ENCODE measurements at regions not wholly inside any gene's neighbourhood (a gene's known extent, or its start where the extent isn't known, plus 50 kb on each side); places are given as distances from the start of the nearest gene placed in this dataset.
"Not testable (repeated sequence)": the region's sequence is repeated elsewhere in the genome, so short reads cannot be mapped to it uniquely, and the experiment has no call there.

DNA sequence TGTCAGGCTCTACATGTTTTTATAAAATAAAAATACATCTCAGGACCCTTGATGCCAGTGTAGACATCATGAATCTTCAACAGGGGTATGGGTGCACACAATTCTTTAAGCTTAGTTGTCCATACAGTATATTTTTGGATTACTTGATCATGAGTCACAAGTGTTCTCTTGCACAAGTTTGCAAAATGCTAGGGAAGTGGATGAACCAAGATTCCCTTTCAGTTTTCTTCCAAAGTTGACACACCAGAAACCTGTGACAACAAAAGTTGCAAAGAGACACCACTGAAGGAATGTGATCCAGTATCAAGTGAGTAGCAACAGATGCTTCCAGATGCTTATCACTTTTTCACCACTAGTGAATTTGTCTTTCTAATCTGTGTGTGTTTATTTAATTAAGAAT lies 1021.2 kb downstream of the PCDH7 start:
- H3K4me1 Mint-ChIP-seq = no peaks in the 10 kb centered on the region
- H3K4me3 Mint-ChIP-seq = no peak overlapping the region
- H3K36me3 Mint-ChIP-seq (ENCODE audit: low read depth) = no peaks in the 10 kb centered on the region
- H3K9me3 Mint-ChIP-seq = no peaks in the 10 kb centered on the region
- H3K27me3 Mint-ChIP-seq (ENCODE audit: low read depth) = no peaks in the 10 kb centered on the region
- H3K27ac Mint-ChIP-seq = no peak overlapping the region
- TF ChIP-seq, protein P1, sequence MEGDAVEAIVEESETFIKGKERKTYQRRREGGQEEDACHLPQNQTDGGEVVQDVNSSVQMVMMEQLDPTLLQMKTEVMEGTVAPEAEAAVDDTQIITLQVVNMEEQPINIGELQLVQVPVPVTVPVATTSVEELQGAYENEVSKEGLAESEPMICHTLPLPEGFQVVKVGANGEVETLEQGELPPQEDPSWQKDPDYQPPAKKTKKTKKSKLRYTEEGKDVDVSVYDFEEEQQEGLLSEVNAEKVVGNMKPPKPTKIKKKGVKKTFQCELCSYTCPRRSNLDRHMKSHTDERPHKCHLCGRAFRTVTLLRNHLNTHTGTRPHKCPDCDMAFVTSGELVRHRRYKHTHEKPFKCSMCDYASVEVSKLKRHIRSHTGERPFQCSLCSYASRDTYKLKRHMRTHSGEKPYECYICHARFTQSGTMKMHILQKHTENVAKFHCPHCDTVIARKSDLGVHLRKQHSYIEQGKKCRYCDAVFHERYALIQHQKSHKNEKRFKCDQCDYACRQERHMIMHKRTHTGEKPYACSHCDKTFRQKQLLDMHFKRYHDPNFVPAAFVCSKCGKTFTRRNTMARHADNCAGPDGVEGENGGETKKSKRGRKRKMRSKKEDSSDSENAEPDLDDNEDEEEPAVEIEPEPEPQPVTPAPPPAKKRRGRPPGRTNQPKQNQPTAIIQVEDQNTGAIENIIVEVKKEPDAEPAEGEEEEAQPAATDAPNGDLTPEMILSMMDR (IDR thresholded peaks at IDR 0.05; ENCODE audit: unreplicated experiment in 3 of 3) = no peak

DNA sequence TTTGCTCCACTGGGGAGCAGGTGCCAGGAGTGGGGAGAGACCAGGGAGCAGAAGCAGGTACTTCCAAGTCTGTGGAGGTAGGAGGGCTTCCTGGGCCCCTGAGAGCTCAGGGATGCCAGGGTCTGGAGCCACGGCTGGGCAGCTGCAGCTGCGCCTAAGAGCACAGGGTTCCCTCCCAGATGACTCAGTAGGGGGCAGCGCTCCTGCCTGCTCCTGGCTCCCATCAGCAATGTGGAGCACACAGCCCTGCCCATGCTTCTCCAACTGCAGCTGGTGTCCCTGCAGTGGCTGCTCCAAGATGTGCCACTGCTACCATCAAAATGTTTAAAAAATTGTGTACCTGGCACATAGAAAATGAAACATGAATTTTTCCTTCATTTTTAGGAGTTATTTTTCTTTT lies 1028.2 kb downstream of the PCDH7 start:
- no peaks in the 10 kb centered on the region for H3K27me3 Mint-ChIP-seq (ENCODE audit: low read depth)
- H3K4me3 Mint-ChIP-seq = no peak overlapping the region
- no peak overlapping the region for H3K27ac Mint-ChIP-seq
- TF ChIP-seq, protein P1 (IDR thresholded peaks at IDR 0.05; ENCODE audit: unreplicated experiment in 3 of 3) = no peak
- H3K4me1 Mint-ChIP-seq = no peaks in the 10 kb centered on the region
- no peaks in the 10 kb centered on the region for H3K36me3 Mint-ChIP-seq (ENCODE audit: low read depth)
- no peaks in the 10 kb centered on the region for H3K9me3 Mint-ChIP-seq

DNA sequence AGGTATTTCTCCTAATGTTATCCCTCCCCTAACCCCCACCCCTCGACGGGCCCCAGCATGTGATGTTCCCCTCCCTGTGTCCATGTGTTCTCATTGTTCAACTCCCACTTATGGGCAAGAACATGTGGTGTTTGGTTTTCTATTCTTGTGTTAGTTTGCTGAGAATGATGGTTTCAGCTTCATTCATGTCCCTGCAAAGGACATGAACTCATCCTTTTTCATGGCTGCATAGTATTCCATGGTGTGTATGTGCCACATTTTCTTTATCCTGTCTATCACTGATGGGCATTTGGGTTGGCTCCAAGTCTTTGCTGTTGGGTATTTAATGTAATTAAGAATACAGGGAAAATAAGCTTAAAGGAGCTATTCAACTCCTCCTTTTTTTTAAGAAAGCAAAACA lies 1030.4 kb downstream of the PCDH7 start:
- H3K4me3 Mint-ChIP-seq; H3K27me3 Mint-ChIP-seq (ENCODE audit: low read depth); H3K27ac Mint-ChIP-seq; H3K36me3 Mint-ChIP-seq (ENCODE audit: low read depth); H3K9me3 Mint-ChIP-seq; H3K4me1 Mint-ChIP-seq: not testable (repeated sequence)

DNA sequence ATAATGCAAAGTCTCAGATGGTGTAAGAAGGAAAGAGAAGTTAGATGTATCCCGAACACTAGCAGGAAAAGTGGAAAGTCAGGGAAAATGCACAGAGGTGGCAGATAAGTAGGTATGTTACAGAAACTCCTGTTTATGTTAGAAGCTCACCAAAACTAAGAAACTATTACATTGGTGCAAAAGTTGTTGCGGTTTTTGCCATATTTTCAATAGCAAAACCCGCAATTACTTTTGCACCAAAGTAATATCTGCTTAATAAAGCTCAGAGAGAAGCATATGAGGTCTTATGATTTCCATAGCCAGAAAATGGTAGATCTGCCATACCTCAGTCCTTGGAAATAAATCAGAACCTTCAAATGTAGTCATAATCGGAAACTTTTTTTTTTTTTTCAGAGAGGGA lies 1035.6 kb downstream of the PCDH7 start:
- no peaks in the 10 kb centered on the region for H3K27me3 Mint-ChIP-seq (ENCODE audit: low read depth)
- no peak overlapping the region for H3K4me3 Mint-ChIP-seq
- H3K4me1 Mint-ChIP-seq = no peaks in the 10 kb centered on the region
- H3K9me3 Mint-ChIP-seq = no peaks in the 10 kb centered on the region
- no peak overlapping the region for H3K27ac Mint-ChIP-seq
- TF ChIP-seq, protein P1 (IDR thresholded peaks at IDR 0.05; ENCODE audit: unreplicated experiment in 3 of 3) = no peak
- H3K36me3 Mint-ChIP-seq (ENCODE audit: low read depth) = no peaks in the 10 kb centered on the region

DNA sequence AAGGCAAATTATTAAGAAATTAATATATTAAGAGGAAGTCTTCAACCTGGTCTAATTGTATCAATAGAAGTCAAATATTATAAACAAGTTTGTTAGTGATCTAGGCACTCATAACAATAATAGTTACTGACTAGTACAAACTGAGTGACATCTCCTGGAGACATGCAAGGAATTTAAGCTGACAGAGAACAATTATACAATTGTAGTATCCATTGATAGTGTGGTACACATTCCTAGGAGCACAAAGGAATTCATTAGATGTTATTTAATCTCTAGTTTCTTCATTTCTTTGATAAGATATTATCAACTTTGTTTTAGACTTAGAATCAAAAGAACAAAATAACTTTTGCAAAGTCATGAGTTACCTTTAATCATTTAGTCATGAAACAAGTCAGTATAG lies 1048.6 kb downstream of the PCDH7 start:
- no peak overlapping the region for H3K4me3 Mint-ChIP-seq
- H3K27ac Mint-ChIP-seq = no peak overlapping the region
- no peaks in the 10 kb centered on the region for H3K27me3 Mint-ChIP-seq (ENCODE audit: low read depth)
- no peaks in the 10 kb centered on the region for H3K4me1 Mint-ChIP-seq
- no peaks in the 10 kb centered on the region for H3K36me3 Mint-ChIP-seq (ENCODE audit: low read depth)
- no peaks in the 10 kb centered on the region for H3K9me3 Mint-ChIP-seq
- TF ChIP-seq, protein P1 (IDR thresholded peaks at IDR 0.05; ENCODE audit: unreplicated experiment in 3 of 3) = no peak

DNA sequence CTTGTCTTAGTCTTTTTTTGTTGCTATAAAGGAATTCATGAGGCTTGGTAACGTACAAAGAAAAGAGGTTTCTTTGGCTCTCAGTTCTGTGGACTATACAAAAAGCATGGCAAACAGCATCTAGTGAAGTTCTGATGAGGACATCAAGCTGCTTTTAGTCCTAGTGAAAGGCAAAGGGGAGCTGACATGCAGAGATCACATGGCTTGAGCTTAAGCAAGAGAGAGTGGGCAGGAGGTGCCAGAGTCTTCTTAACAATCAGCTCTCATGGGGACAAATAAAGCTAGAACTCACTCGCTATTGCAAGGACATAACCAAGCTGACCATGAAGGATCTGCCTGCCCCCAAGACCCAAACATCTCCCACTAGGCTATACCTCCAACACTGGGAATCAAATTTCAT lies 1063.1 kb downstream of the PCDH7 start:
- Mint-ChIP-seq H3K36me3 (ENCODE audit: low read depth) (no peaks in the 10 kb centered on the region), H3K27ac (no peak overlapping the region), H3K4me1 (no peaks in the 10 kb centered on the region), H3K9me3 (no peaks in the 10 kb centered on the region), H3K27me3 (ENCODE audit: low read depth) (no peaks in the 10 kb centered on the region), H3K4me3 (no peak overlapping the region)
- TF ChIP-seq, protein P1 (IDR thresholded peaks at IDR 0.05; ENCODE audit: unreplicated experiment in 3 of 3) = no peak

DNA sequence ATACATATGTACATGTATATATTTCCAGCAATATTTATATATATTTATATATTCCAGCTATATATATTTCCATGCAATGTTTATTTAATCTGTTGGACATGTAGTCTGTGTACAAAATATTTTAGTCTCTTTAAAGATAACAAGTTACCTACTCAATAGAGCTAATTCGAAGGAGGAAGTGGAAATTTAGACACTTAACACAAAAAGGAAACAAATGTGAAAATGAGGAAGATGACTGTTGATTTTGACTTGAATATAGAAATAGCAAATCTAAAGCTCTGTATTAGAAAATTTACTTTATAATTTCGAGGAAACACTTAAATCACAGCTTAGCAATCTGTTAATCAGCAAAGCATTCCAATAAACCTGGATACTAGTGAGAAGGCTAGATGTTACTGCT lies 1064.4 kb downstream of the PCDH7 start:
- TF ChIP-seq, protein P1 (IDR thresholded peaks at IDR 0.05; ENCODE audit: unreplicated experiment in 3 of 3) = no peak
- Mint-ChIP-seq H3K4me1 (no peaks in the 10 kb centered on the region), H3K27ac (no peak overlapping the region), H3K4me3 (no peak overlapping the region), H3K36me3 (ENCODE audit: low read depth) (no peaks in the 10 kb centered on the region), H3K9me3 (no peaks in the 10 kb centered on the region), H3K27me3 (ENCODE audit: low read depth) (no peaks in the 10 kb centered on the region)

All from nephron (organoid).